Colonic mucosa (tissue), 4 donors: ENCODE measurements at regions not wholly inside any gene's neighbourhood (a gene's known extent, or its start where the extent isn't known, plus 50 kb on each side); places are given as distances from the start of the nearest gene placed in this dataset.

Source experiments
- DNase-seq: peaks from one replicate; pipeline ENCODE4 v3.0.0-alpha.2; 2020
- H3K27ac ChIP-seq: fragments of 200-600 bp; one replicate; pipeline ENCODE4 v1.8.0; 2021
- H3K27me3 ChIP-seq: fragments of 200-600 bp; one replicate; pipeline ENCODE4 v1.8.0; 2021
- H3K36me3 ChIP-seq: fragments of 200-600 bp; one replicate; pipeline ENCODE4 v1.8.0; 2021
- H3K4me1 ChIP-seq: fragments of 200-600 bp; one replicate; pipeline ENCODE4 v1.8.0; 2021; ENCODE audit warnings: mild to moderate bottlenecking
- H3K4me3 ChIP-seq: fragments of 200-600 bp; one replicate; pipeline ENCODE4 v1.8.0; 2021
- H3K9ac ChIP-seq, 2 donors: one replicate each; pipeline ENCODE4 v1.7.0; 2013; ENCODE audit warnings: control low read depth in 2 of 2, low read depth in 2 of 2, low read length in 2 of 2
- H3K9me3 ChIP-seq: fragments of 200-600 bp; one replicate; pipeline ENCODE4 v1.8.0; 2021
- CTCF ChIP-seq: fragments of 200-600 bp; IDR thresholded peaks from one replicate; pipeline ENCODE4 v1.8.0; 2022; ENCODE audit warnings: antibody characterized with exemption, mild to moderate bottlenecking
- intact Hi-C: fragments of 100-400 bp; cut with DNase I; formaldehyde crosslinking; loops from one replicate; pipeline ENCODE4 v1.14.1; 2022
- donor health status: healthy.
- donor health status: DM: no; HTN: no; CAD: no.
- donor health status: DM: no; HTN: no; CAD: no.

GRCh38 chr10:44435196-44435595 is 50.3 kb upstream of the CXCL12 start:
- Histone ChIP-seq H3K9ac (no peak overlapping the region), H3K27ac (no peak overlapping the region), H3K27me3 (no peaks in the 10 kb centered on the region), H3K4me3 (no peak overlapping the region), H3K4me1 (no peaks in the 10 kb centered on the region), H3K9me3 (no peaks in the 10 kb centered on the region), H3K36me3 (no peaks in the 10 kb centered on the region)
- no peak for TF ChIP-seq CTCF
- intact Hi-C loops: no loop called here
- no peak for DNase-seq

- Histone ChIP-seq H3K36me3 (no peaks in the 10 kb centered on the region), H3K9ac (no peak overlapping the region), H3K27me3 (no peaks in the 10 kb centered on the region), H3K4me1 (no peaks in the 10 kb centered on the region), H3K9me3 (no peaks in the 10 kb centered on the region), H3K4me3 (no peak overlapping the region), H3K27ac (no peak overlapping the region)
- no peak for TF ChIP-seq CTCF
- DNase-seq: no peak
- intact Hi-C loops: no loop called here
Observed at GRCh38 chr10:44436240-44436639, 51.3 kb upstream of the CXCL12 start.

- H3K4me1 ChIP-seq: no peaks in the 10 kb centered on the region
- no peaks in the 10 kb centered on the region for H3K27me3 ChIP-seq
- no peaks in the 10 kb centered on the region for H3K9me3 ChIP-seq
- H3K36me3 ChIP-seq: no peaks in the 10 kb centered on the region
- no peak overlapping the region for H3K9ac ChIP-seq
- no peak overlapping the region for H3K4me3 ChIP-seq
- no peak for TF ChIP-seq CTCF
- no peak for DNase-seq
- intact Hi-C loops: no loop called here
- H3K27ac ChIP-seq: no peak overlapping the region
Observed at GRCh38 chr10:44437840-44438511, 53.1 kb upstream of the CXCL12 start.

- Histone ChIP-seq H3K4me1 (no peaks in the 10 kb centered on the region), H3K27ac (no peak overlapping the region), H3K9ac (no peak overlapping the region), H3K36me3 (no peaks in the 10 kb centered on the region), H3K9me3 (no peaks in the 10 kb centered on the region), H3K4me3 (no peak overlapping the region), H3K27me3 (no peaks in the 10 kb centered on the region)
- TF ChIP-seq CTCF: no peak
- intact Hi-C loops: no loop called here
- DNase-seq: no peak
Observed at GRCh38 chr10:44439239-44439957, 54.5 kb upstream of the CXCL12 start.

GRCh38 chr10:44439958-44440244 is 55.0 kb upstream of the CXCL12 start:
- Histone ChIP-seq H3K27ac (no peak overlapping the region), H3K4me3 (no peak overlapping the region), H3K9ac (no peak overlapping the region), H3K36me3 (no peaks in the 10 kb centered on the region), H3K27me3 (no peaks in the 10 kb centered on the region), H3K9me3 (no peaks in the 10 kb centered on the region), H3K4me1 (no peaks in the 10 kb centered on the region)
- TF ChIP-seq CTCF: no peak
- no peak for DNase-seq
- intact Hi-C loops: no loop called here
